Subcutaneous abdominal adipose tissue (tissue), 5 donors: ENCODE measurements at regions not wholly inside any gene's neighbourhood (a gene's known extent, or its start where the extent isn't known, plus 50 kb on each side); places are given as distances from the start of the nearest gene placed in this dataset.

Experiments used
- H3K27ac ChIP-seq: one replicate; pipeline ENCODE4 v1.7.0; 2013; ENCODE audit warnings: low read depth, mild to moderate bottlenecking, inconsistent platforms, low read length, moderate library complexity
- H3K27me3 ChIP-seq, 5 donors: one replicate each; pipeline ENCODE4 v1.7.0; 2013; ENCODE audit warnings: low read length in 5 of 5, inconsistent platforms in 1 of 5; ENCODE audit not compliant: control insufficient read depth in 5 of 5, insufficient read depth in 4 of 5
- H3K36me3 ChIP-seq, 5 donors: one replicate each; pipeline ENCODE4 v1.7.0; 2013; ENCODE audit warnings: low read length in 5 of 5; ENCODE audit not compliant: control insufficient read depth in 5 of 5, insufficient read depth in 5 of 5
- H3K4me1 ChIP-seq, 5 donors: one replicate each; pipeline ENCODE4 v1.7.0; 2013; ENCODE audit warnings: low read length in 5 of 5, mild to moderate bottlenecking in 3 of 5, moderate library complexity in 1 of 5; ENCODE audit not compliant: control insufficient read depth in 5 of 5, insufficient read depth in 5 of 5
- H3K4me3 ChIP-seq, 5 donors: one replicate each; pipeline ENCODE4 v1.7.0; 2013; ENCODE audit warnings: low read length in 5 of 5, low read depth in 1 of 5
- H3K9ac ChIP-seq, 5 donors: one replicate each; pipeline ENCODE4 v1.7.0; 2013; ENCODE audit warnings: low read length in 5 of 5, mild to moderate bottlenecking in 4 of 5, moderate library complexity in 3 of 5
- H3K9me3 ChIP-seq, 5 donors: one replicate each; pipeline ENCODE4 v1.7.0; 2013; ENCODE audit warnings: low read length in 5 of 5; ENCODE audit not compliant: control insufficient read depth in 5 of 5
- donor health status: healthy.
- donor health status: healthy.
- donor health status: healthy.
- donor health status: healthy.
- donor health status: healthy.

DNA sequence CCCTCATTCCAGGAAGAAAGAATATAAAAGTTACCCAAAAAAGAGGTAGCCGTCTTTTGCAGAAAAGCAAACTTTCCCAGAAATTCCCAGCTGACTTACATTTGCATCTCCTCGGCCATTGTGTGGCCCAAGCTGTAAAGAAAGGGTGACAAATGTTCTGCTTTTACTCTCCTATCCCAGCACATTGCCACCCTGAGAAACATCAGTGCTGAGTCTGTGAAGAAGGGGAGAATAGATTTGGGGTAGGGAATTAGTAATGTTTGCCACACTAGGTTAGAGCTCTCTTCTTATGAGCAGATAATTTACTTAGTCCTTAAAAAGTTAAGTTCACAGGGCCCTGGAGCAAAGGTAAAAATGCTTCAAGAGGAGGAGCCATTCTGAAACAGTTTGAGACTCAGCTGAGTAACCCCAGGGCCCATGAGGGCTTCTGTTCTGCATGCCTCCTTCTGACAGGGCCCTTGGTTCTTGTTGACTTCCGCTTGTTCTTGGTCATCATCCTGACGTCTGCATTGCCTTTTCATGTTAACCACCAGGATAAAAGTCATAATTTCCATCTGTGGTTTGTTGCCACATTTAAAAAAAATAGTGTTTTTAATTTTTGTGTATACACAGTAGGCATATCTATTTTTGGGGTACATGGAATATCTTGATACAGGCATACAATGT is 550.7 kb downstream of the RNF144A start:
- Histone ChIP-seq H3K36me3 (no peaks in the 10 kb centered on the region), H3K9ac (no peak overlapping the region), H3K4me3 (no peak overlapping the region), H3K27me3 (no peaks in the 10 kb centered on the region), H3K9me3 (no peaks in the 10 kb centered on the region), H3K27ac (no peak overlapping the region), H3K4me1 (peaks cover 0 to 6% (median 0%) of the 10 kb centered on the region in 5 donors)

- H3K27ac ChIP-seq: no peak overlapping the region
- no peaks in the 10 kb centered on the region for H3K27me3 ChIP-seq
These were observed 551.2 kb downstream of the RNF144A start for GRCh38 chr2:7468448-7468828.

DNA sequence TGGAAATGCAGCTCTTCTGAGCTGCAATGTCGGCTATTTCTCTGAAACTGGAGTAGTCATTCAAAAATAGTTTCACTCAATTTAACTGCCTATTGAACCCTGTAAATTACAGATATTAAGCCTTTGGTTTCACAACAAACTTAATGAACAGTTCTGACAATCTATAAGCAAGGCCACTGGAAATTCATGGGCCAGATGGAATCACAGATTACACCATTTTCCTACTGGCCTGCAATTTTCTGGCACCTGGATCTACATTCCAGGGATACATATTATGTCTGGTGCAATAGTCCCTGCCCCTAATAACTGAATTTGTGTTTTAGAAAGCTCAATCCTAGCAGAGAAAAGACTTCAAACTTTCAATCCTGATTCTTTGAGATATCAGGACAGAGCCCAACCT is 551.7 kb downstream of the RNF144A start:
- no peaks in the 10 kb centered on the region for H3K27me3 ChIP-seq
- H3K4me1 ChIP-seq: peaks cover 0 to 6% (median 0%) of the 10 kb centered on the region in 5 donors
- no peak overlapping the region for H3K9ac ChIP-seq
- H3K36me3 ChIP-seq: no peaks in the 10 kb centered on the region
- no peak overlapping the region for H3K4me3 ChIP-seq
- no peaks in the 10 kb centered on the region for H3K9me3 ChIP-seq
- H3K27ac ChIP-seq: no peak overlapping the region

More at GRCh38 chr2:7468448-7468828, 551.2 kb downstream of the RNF144A start:
- Histone ChIP-seq H3K36me3 (no peaks in the 10 kb centered on the region), H3K4me1 (peaks cover 0 to 6% (median 0%) of the 10 kb centered on the region in 5 donors), H3K9me3 (no peaks in the 10 kb centered on the region), H3K9ac (no peak overlapping the region), H3K4me3 (no peak overlapping the region)

GRCh38 chr2:7471185-7471584 is 554.0 kb downstream of the RNF144A start:
- H3K36me3 ChIP-seq: no peaks in the 10 kb centered on the region
- H3K9ac ChIP-seq: no peak overlapping the region
- no peaks in the 10 kb centered on the region for H3K27me3 ChIP-seq
- peaks cover 0 to 6% (median 0%) of the 10 kb centered on the region in 5 donors for H3K4me1 ChIP-seq
- no peak overlapping the region for H3K27ac ChIP-seq
- no peak overlapping the region for H3K4me3 ChIP-seq
- no peaks in the 10 kb centered on the region for H3K9me3 ChIP-seq

GRCh38 chr2:7472465-7472864 is 555.3 kb downstream of the RNF144A start:
- H3K27me3 ChIP-seq: no peaks in the 10 kb centered on the region
- H3K4me3 ChIP-seq: no peak overlapping the region

GRCh38 chr2:7473135-7473771 is 556.0 kb downstream of the RNF144A start:
- Histone ChIP-seq H3K36me3 (no peaks in the 10 kb centered on the region), H3K4me3 (no peak overlapping the region), H3K9ac (no peak overlapping the region), H3K27me3 (no peaks in the 10 kb centered on the region), H3K27ac (no peak overlapping the region), H3K9me3 (no peaks in the 10 kb centered on the region), H3K4me1 (peaks cover 0 to 6% (median 0%) of the 10 kb centered on the region in 5 donors)

More at GRCh38 chr2:7472465-7472864, 555.3 kb downstream of the RNF144A start:
- no peak overlapping the region for H3K9ac ChIP-seq
- H3K9me3 ChIP-seq: no peaks in the 10 kb centered on the region
- peaks cover 0 to 6% (median 0%) of the 10 kb centered on the region in 5 donors for H3K4me1 ChIP-seq
- no peaks in the 10 kb centered on the region for H3K36me3 ChIP-seq
- no peak overlapping the region for H3K27ac ChIP-seq

DNA sequence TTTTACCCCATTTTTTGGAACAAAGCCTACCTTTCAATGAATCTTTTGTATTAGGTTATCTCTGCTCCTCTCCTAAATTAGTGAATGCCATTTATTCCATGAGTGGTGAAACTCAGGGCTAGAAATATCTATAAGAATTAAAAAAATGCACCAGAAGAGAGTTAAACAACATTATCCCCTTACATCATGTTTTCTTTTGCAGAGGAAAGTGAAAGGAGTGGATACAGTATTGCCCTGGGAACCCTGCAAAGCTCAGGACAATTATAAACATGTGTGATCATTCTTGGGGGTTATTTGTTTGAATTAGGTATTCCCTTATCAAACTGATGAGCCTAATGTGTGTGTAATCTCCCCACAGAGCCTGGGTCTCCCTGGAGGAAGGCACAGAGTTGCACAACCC is 559.2 kb downstream of the RNF144A start:
- Histone ChIP-seq H3K27me3 (no peaks in the 10 kb centered on the region), H3K4me3 (no peak overlapping the region), H3K9me3 (no peaks in the 10 kb centered on the region), H3K4me1 (no peaks in the 10 kb centered on the region), H3K36me3 (no peaks in the 10 kb centered on the region), H3K9ac (no peak overlapping the region), H3K27ac (no peak overlapping the region)

- H3K27me3 ChIP-seq: no peaks in the 10 kb centered on the region
- no peaks in the 10 kb centered on the region for H3K4me1 ChIP-seq
- no peaks in the 10 kb centered on the region for H3K36me3 ChIP-seq
- no peaks in the 10 kb centered on the region for H3K9me3 ChIP-seq
- H3K27ac ChIP-seq: no peak overlapping the region
- no peak overlapping the region for H3K4me3 ChIP-seq
- H3K9ac ChIP-seq: no peak overlapping the region
These were observed 562.4 kb downstream of the RNF144A start for GRCh38 chr2:7479603-7480002.

- no peaks in the 10 kb centered on the region for H3K9me3 ChIP-seq
- H3K4me1 ChIP-seq: no peaks in the 10 kb centered on the region
- no peaks in the 10 kb centered on the region for H3K36me3 ChIP-seq
- H3K27me3 ChIP-seq: no peaks in the 10 kb centered on the region
- no peak overlapping the region for H3K4me3 ChIP-seq
- H3K27ac ChIP-seq: no peak overlapping the region
- no peak overlapping the region for H3K9ac ChIP-seq
These were observed 563.2 kb downstream of the RNF144A start for GRCh38 chr2:7480431-7480830.

DNA sequence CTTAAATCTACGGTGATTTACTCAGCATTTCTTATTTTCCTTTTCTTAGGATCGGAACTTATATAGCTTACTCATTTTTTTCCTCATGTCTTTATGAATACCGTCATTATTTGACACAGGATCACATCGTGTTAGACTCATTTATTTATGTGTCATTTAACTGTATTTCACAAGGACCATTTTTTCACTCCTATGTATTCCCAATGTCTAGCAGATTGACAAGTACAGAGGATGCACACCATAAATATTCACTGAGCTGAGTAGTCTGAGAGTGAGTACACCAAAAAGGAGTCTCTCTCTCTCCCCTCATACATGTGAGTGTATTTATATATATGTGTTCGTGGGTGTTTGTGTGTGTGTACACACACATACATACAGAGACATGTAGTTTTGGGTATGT is 573.5 kb downstream of the RNF144A start:
- Histone ChIP-seq H3K9me3 (peaks cover 0 to 12% (median 0%) of the 10 kb centered on the region in 5 donors), H3K27ac (no peak overlapping the region), H3K9ac (no peak overlapping the region)

More for the DNA sequence above, 573.5 kb downstream of the RNF144A start:
- Histone ChIP-seq H3K4me3 (no peak overlapping the region), H3K4me1 (no peaks in the 10 kb centered on the region), H3K27me3 (no peaks in the 10 kb centered on the region), H3K36me3 (no peaks in the 10 kb centered on the region)
